AG04450 (cell line): ENCODE measurements at regions not wholly inside any gene's neighbourhood (a gene's known extent, or its start where the extent isn't known, plus 50 kb on each side); places are given as distances from the start of the nearest gene placed in this dataset.
"Not testable (repeated sequence)": the region's sequence is repeated elsewhere in the genome, so short reads cannot be mapped to it uniquely, and the experiment has no call there.

Source experiments
- CTCF ChIA-PET: fragments of 300-600, 350-600 bp; formaldehyde crosslinking; extraction: SDS; loops from one replicate; lab custom pipeline; 2022; ENCODE audit warnings: antibody characterized with exemption, inconsistent platforms; lab: Charles Lee
- POLR2A ChIA-PET: fragments of 350-600 bp; formaldehyde crosslinking; extraction: SDS; loops from one replicate; lab custom pipeline; 2021; ENCODE audit warnings: antibody characterized with exemption, inconsistent platforms; lab: Yijun Ruan, JAX
- DNase-seq: peaks from one replicate; pipeline ENCODE4 v3.0.0-alpha.2; 2011; ENCODE audit warnings: low read depth, low spot score
- H3K27ac ChIP-seq: one replicate; pipeline ENCODE4 v1.5.1; 2012; ENCODE audit warnings: low read depth, low read length, control low read depth
- H3K27me3 ChIP-seq: one replicate; pipeline ENCODE4 v1.6.0; 2012; ENCODE audit warnings: low read length; ENCODE audit not compliant: control insufficient read depth, insufficient read depth
- H3K4me3 ChIP-seq: 2 replicates; pipeline ENCODE4 v1.5.1; 2011; ENCODE audit warnings: mild to moderate bottlenecking, low read depth, low read length, control low read depth
- H3K9me3 ChIP-seq: 2 replicates; pipeline ENCODE4 v1.5.1; 2012; ENCODE audit warnings: low read length; ENCODE audit not compliant: control insufficient read depth, insufficient read depth
- TF ChIP-seq, protein P1 (sequence below): IDR thresholded peaks from 2 replicates; pipeline ENCODE4 v1.5.1; 2011; ENCODE audit warnings: low read depth, low read length, control low read depth, inconsistent platforms

DNA sequence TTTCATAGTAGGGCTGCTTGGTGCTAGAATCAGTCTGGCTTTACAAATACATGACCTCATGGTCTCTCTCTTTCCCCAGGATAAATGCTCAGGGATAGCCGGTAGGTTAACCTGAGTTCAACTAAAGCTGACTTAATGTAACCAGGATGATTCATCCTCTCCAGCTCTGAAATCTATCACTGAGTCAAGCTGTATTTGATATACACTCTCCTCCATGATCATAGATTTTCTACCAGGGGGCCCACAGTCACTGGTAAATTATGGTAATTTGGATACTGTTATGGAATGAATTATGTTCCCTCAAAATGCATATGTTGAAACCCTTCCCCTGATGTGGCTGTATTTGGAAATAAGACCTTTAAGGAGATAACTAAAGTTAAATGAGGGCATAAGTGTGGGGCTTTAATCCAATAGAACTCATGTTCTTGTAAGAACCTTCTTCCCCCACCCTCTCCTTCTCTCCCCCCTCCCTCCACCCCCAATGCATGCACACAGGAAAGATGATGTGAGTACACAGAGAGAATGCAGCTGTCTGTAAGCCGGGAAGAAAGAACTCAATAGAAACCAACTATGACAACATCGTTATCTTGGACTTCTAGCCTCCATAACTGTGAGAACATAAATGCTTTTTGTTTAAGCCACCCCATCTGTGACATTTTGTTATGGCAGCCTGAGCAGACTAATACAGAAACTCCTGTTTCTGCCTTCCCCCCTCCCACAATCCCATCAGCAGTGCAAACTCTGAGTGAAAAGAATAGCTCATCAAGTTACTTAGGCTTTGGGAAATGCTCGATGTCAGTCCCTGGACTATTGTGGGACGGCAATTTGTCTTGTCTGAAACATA is 134.9 kb upstream of the KYNU start:
- ChIA-PET POLR2A (interaction anchor here (1.0 kb wide), 1 partner anchor 132 kb away, joined by 4 read pairs; no protein-coding TSS in a partner anchor), CTCF (interaction anchor here (1.0 kb wide), 1 partner anchor 8 kb away, joined by 3 read pairs; no protein-coding TSS in a partner anchor)
- H3K27me3 ChIP-seq, result no peaks in the 10 kb centered on the region
- peak; percentile 39 for DNase-seq
- H3K27ac ChIP-seq, result peak overlapping the region; percentile 75
- peaks cover 15% of the 10 kb centered on the region for H3K9me3 ChIP-seq
- TF ChIP-seq, protein P1, sequence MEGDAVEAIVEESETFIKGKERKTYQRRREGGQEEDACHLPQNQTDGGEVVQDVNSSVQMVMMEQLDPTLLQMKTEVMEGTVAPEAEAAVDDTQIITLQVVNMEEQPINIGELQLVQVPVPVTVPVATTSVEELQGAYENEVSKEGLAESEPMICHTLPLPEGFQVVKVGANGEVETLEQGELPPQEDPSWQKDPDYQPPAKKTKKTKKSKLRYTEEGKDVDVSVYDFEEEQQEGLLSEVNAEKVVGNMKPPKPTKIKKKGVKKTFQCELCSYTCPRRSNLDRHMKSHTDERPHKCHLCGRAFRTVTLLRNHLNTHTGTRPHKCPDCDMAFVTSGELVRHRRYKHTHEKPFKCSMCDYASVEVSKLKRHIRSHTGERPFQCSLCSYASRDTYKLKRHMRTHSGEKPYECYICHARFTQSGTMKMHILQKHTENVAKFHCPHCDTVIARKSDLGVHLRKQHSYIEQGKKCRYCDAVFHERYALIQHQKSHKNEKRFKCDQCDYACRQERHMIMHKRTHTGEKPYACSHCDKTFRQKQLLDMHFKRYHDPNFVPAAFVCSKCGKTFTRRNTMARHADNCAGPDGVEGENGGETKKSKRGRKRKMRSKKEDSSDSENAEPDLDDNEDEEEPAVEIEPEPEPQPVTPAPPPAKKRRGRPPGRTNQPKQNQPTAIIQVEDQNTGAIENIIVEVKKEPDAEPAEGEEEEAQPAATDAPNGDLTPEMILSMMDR, result no peak
- H3K4me3 ChIP-seq, result no peak overlapping the region

DNA sequence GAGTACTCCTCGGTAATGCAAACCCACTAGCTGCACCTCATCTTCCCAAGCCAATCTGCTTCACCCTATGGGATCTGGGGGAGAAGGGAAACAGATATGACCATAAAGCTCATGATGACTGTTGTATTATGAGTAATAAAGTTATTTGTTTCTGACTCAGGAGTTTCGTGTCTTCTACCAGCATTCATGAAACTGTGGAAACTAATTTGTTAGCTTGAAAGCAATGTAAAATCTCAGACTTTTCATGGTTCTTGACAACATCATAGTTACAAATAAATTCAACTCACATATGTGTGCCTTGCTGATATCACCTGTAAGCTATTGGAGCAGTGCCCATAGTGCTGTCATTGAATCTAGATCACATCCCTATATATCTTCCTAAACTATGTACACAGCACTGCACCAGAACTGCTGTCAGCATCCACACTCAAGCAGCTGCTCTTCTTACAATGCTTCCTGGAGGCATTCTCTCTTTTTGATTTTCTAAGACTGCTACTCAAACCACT is 135.6 kb upstream of the KYNU start:
- CTCF ChIA-PET, result no interaction called here
- DNase-seq, result no peak
- peaks cover 10% of the 10 kb centered on the region for H3K9me3 ChIP-seq
- TF ChIP-seq, protein P1, result no peak
- POLR2A ChIA-PET, result interaction anchor here (1.0 kb wide), 1 partner anchor 133 kb away, joined by 4 read pairs; no protein-coding TSS in a partner anchor
- peak overlapping the region; percentile 43 for H3K27ac ChIP-seq
- H3K27me3 ChIP-seq, result no peaks in the 10 kb centered on the region
- H3K4me3 ChIP-seq, result no peak overlapping the region

DNA sequence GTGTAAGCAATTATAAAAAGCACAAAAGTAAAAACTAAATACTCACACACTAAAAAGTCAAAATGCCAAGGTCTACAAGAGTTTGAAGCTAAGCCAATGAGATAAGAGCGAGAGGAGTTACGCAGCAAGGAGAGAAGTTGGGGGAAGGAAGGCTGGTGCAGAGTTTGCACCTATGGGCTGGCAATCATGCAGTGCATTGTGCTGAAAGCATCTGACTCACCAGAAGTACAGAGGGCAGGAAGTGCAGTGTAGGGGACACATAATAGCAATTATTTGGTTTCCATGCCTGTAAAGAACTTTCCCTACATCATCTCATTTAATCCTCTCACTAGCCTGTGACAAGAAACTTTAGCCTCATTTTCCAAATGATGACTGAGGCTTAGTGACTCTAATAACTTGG is 142.7 kb upstream of the KYNU start:
- POLR2A ChIA-PET, result no interaction called here

DNA sequence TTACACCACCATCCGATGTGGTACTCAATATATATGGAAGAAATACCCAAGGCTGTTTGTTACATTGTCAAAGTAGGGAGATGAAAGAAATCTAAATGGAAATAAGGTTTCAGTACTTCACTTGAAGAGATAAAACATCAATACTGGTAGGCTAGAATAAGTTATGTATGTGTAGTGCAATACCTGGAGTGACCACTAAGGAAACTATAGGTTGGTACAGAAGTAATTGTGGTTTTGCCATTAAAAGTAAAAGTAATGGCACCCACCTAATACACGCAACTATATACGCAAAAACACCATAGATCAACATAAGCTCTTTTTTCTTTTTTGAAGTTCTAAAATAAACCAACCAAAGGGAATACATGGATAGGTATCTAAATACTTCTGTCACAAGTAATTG is 143.2 kb upstream of the KYNU start:
- DNase-seq, result no peak
- TF ChIP-seq, protein P1, result peak; percentile 26
- Histone ChIP-seq H3K27ac (no peak overlapping the region), H3K4me3 (no peak overlapping the region), H3K9me3 (no peaks in the 10 kb centered on the region), H3K27me3 (no peaks in the 10 kb centered on the region)
- ChIA-PET POLR2A (no interaction called here), CTCF (interaction anchor here (0.7 to 0.8 kb wide), 2 partner anchors 9 to 16 kb away, joined by 3 read pairs; no protein-coding TSS in a partner anchor)

More for the DNA sequence above, 142.7 kb upstream of the KYNU start:
- no peak for DNase-seq
- Histone ChIP-seq H3K9me3 (no peaks in the 10 kb centered on the region), H3K27me3 (no peaks in the 10 kb centered on the region), H3K27ac (no peak overlapping the region), H3K4me3 (no peak overlapping the region)
- CTCF ChIA-PET, result interaction anchor here (0.7 to 0.8 kb wide), 2 partner anchors 8 to 16 kb away, joined by 3 read pairs; no protein-coding TSS in a partner anchor
- TF ChIP-seq, protein P1, result no peak

GRCh38 chr2:142729814-142730213 is 147.7 kb upstream of the KYNU start:
- CTCF ChIA-PET, H3K4me3 ChIP-seq, H3K27ac ChIP-seq, H3K9me3 ChIP-seq, DNase-seq, POLR2A ChIA-PET, H3K27me3 ChIP-seq: not testable (repeated sequence)

DNA sequence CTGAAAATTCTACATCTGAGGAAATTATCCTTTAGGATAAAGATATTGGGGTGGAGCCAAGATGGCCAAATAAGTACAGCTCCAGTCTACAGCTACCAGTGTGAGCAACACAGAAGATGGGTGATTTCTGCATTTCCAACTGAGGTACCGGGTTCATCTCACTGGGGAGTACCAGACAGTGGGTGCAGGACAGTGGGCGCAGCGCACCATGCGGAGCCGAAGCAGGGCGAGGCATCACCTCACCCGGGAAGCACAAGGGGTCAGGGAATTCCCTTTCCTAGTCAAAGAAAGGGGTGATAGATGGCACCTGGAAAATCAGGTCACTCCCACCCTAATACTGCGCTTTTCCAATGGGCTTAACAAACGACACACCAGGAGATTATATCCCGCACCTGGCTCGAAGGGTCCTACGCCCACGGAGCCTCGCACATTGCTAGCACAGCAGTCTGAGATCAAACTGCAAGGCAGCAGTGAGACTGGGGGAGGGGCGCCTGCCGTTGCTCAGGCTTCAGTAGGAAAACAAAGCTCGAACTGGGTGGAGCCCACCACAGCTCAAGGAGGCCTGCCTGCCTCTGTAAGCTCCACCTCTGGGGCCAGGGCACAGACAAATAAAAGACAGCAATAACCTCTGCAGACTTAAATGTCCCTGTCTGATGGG is 149.5 kb upstream of the KYNU start:
- H3K27me3 ChIP-seq, H3K27ac ChIP-seq, H3K4me3 ChIP-seq, DNase-seq, CTCF ChIA-PET, POLR2A ChIA-PET, H3K9me3 ChIP-seq: not testable (repeated sequence)
